Activated B cell treated with CpG ODN at 0.5 μM for 24 hours (primary cell): ENCODE measurements at regions not wholly inside any gene's neighbourhood (a gene's known extent, or its start where the extent isn't known, plus 50 kb on each side); places are given as distances from the start of the nearest gene placed in this dataset.

Experiments used
- ATAC-seq: fragments of 200-7000 bp; cut with Tn5 transposase; one replicate; pipeline ENCODE4 v1.10.0; 2021; ENCODE audit warnings: low read depth, mild to moderate bottlenecking, moderate library complexity
- CTCF ChIA-PET: fragments of 350-600 bp; sonication (Branson Sonifier 250); formaldehyde crosslinking; loops from one replicate; lab custom pipeline; 2021; ENCODE audit warnings: antibody characterized with exemption; lab: Charles Lee
- POLR2A ChIA-PET: fragments of 350-600 bp; sonication (Branson Sonifier 250); formaldehyde crosslinking; loops from one replicate; lab custom pipeline; 2021; ENCODE audit warnings: antibody characterized with exemption; lab: Charles Lee
- DNase-seq: peaks from one replicate; pipeline ENCODE4 v3.0.0; 2022
- H3K27ac Mint-ChIP-seq: one replicate; pipeline ENCODE4 v1.8.0; 2020; ENCODE audit warnings: mixed read lengths
- H3K27me3 Mint-ChIP-seq: one replicate; pipeline ENCODE4 v1.8.0; 2021; ENCODE audit warnings: mixed read lengths
- H3K36me3 Mint-ChIP-seq: one replicate; pipeline ENCODE4 v1.8.0; 2021; ENCODE audit warnings: low read depth, mixed read lengths
- H3K4me1 Mint-ChIP-seq: one replicate; pipeline ENCODE4 v1.8.0; 2021; ENCODE audit warnings: mixed read lengths
- H3K4me3 Mint-ChIP-seq: one replicate; pipeline ENCODE4 v1.8.0; 2020; ENCODE audit warnings: mild to moderate bottlenecking, mixed read lengths
- H3K9me3 Mint-ChIP-seq: one replicate; pipeline ENCODE4 v1.8.0; 2020; ENCODE audit warnings: mixed read lengths
- CTCF ChIP-seq: fragments of 200-600 bp; IDR thresholded peaks from one replicate; pipeline ENCODE4 v1.8.0; 2022; ENCODE audit warnings: antibody characterized with exemption, mild to moderate bottlenecking
- intact Hi-C: fragments of 100-400 bp; cut with micrococcal nuclease; formaldehyde crosslinking; loops from one replicate; pipeline ENCODE4 v1.15.1; 2024

- ATAC-seq (no peak), DNase-seq (no peak)
- intact Hi-C loops, result no loop called here
- CTCF ChIA-PET, result no interaction called here
- no peak for TF ChIP-seq CTCF
- POLR2A ChIA-PET, result no interaction called here
- Mint-ChIP-seq H3K4me1 (no peaks in the 10 kb centered on the region), H3K4me3 (no peak overlapping the region), H3K27ac (no peak overlapping the region), H3K36me3 (no peaks in the 10 kb centered on the region), H3K27me3 (peaks cover 25% of the 10 kb centered on the region), H3K9me3 (no peaks in the 10 kb centered on the region)
These were observed 156.7 kb downstream of the SYK start for GRCh38 chr9:90958328-90958727.

GRCh38 chr9:90960941-90961340, 159.3 kb downstream of the SYK start:
- H3K4me1 Mint-ChIP-seq, result peaks cover 7% of the 10 kb centered on the region
- no peak for DNase-seq

GRCh38 chr9:90961375-90961774, 159.8 kb downstream of the SYK start:
- intact Hi-C loops, result no loop called here
- H3K27ac Mint-ChIP-seq, result no peak overlapping the region
- H3K4me3 Mint-ChIP-seq, result no peak overlapping the region
- ATAC-seq (no peak), DNase-seq (no peak)
- H3K4me1 Mint-ChIP-seq, result peaks cover 7% of the 10 kb centered on the region
- ChIA-PET CTCF (no interaction called here), POLR2A (no interaction called here)
- H3K27me3 Mint-ChIP-seq, result peaks cover 22% of the 10 kb centered on the region
- no peaks in the 10 kb centered on the region for H3K36me3 Mint-ChIP-seq
- no peak for TF ChIP-seq CTCF
- H3K9me3 Mint-ChIP-seq, result no peaks in the 10 kb centered on the region

More at GRCh38 chr9:90960941-90961340, 159.3 kb downstream of the SYK start:
- no peak for ATAC-seq
- intact Hi-C loops, result no loop called here
- Mint-ChIP-seq H3K36me3 (no peaks in the 10 kb centered on the region), H3K9me3 (no peaks in the 10 kb centered on the region), H3K4me3 (no peak overlapping the region), H3K27ac (no peak overlapping the region), H3K27me3 (peaks cover 22% of the 10 kb centered on the region)
- ChIA-PET POLR2A (no interaction called here), CTCF (no interaction called here)
- no peak for TF ChIP-seq CTCF

GRCh38 chr9:90964101-90965020, 162.7 kb downstream of the SYK start:
- intact Hi-C loops, result no loop called here
- ATAC-seq, result peak; percentile 68
- DNase-seq, result no peak
- Mint-ChIP-seq H3K9me3 (no peaks in the 10 kb centered on the region), H3K27ac (no peak overlapping the region), H3K27me3 (peaks cover 11% of the 10 kb centered on the region), H3K36me3 (no peaks in the 10 kb centered on the region), H3K4me3 (peak overlapping the region; percentile 5), H3K4me1 (peaks cover 7% of the 10 kb centered on the region)
- CTCF ChIA-PET, result no interaction called here
- POLR2A ChIA-PET, result no interaction called here
- no peak for TF ChIP-seq CTCF

GRCh38 chr9:90965226-90966030, 163.8 kb downstream of the SYK start:
- DNase-seq (no peak), ATAC-seq (no peak)
- H3K36me3 Mint-ChIP-seq, result no peaks in the 10 kb centered on the region
- POLR2A ChIA-PET, result no interaction called here
- no peak overlapping the region for H3K27ac Mint-ChIP-seq
- no peak for TF ChIP-seq CTCF
- CTCF ChIA-PET, result no interaction called here
- intact Hi-C loops, result no loop called here
- H3K4me1 Mint-ChIP-seq, result peaks cover 7% of the 10 kb centered on the region
- H3K27me3 Mint-ChIP-seq, result peaks cover 11% of the 10 kb centered on the region
- H3K9me3 Mint-ChIP-seq, result no peaks in the 10 kb centered on the region
- H3K4me3 Mint-ChIP-seq, result no peak overlapping the region
